Ovary (tissue), 7 donors: ENCODE measurements at regions not wholly inside any gene's neighbourhood (a gene's known extent, or its start where the extent isn't known, plus 50 kb on each side); places are given as distances from the start of the nearest gene placed in this dataset.

ENCODE experiments used
- DNase-seq, 5 donors: peaks; one replicate each; pipeline ENCODE4 v3.0.0-alpha.2; 2019 to 2020
- H3K27ac ChIP-seq, 2 donors: fragments of 200-600 bp; one replicate each; pipeline versions ENCODE4 v1.5.1 to v1.8.0; 2019 to 2022
- H3K27me3 ChIP-seq: fragments of 200-600 bp; one replicate; pipeline ENCODE4 v1.8.0; 2022
- H3K36me3 ChIP-seq: fragments of 200-600 bp; sonication (generic); one replicate; pipeline ENCODE4 v1.5.1; 2019
- H3K4me1 ChIP-seq: one replicate; pipeline ENCODE4 v1.8.1; 2013; ENCODE audit warnings: mild to moderate bottlenecking, moderate library complexity; ENCODE audit not compliant: insufficient read depth
- H3K4me3 ChIP-seq: fragments of 200-600 bp; sonication (generic); one replicate; pipeline ENCODE4 v1.5.1; 2017
- H3K9me3 ChIP-seq, 2 donors: fragments of 200-600 bp in 1 of 2; sonication (generic) in 1 of 2; one replicate each; pipeline versions ENCODE4 v1.5.1 to v1.8.1; 2013 to 2019; ENCODE audit warnings: mild to moderate bottlenecking in 1 of 2, moderate library complexity in 1 of 2
- EP300 ChIP-seq: sonication (generic); formaldehyde crosslinking; IDR thresholded peaks from one replicate; pipeline ENCODE4 v1.6.1; 2017; ENCODE audit warnings: antibody characterized with exemption
- POLR2A ChIP-seq: fragments of 450-650 bp; IDR thresholded peaks from one replicate; pipeline ENCODE4 v1.6.1; 2017; ENCODE audit warnings: antibody characterized with exemption, mild to moderate bottlenecking, moderate library complexity
- WGBS, 3 donors: extraction: QIAGEN DNeasy Blood & Tissue Kit in 1 of 3; methylation state at CpG; one replicate each; pipeline versions ENCODE4 v1.1.5 to v1.1.7; 2013 to 2017; 5-methylcytosine and 5-hydroxymethylcytosine counted together
- intact Hi-C, 4 donors: fragments of 100-400 bp; cut with DNase I; formaldehyde crosslinking; loops; one replicate each; pipeline versions ENCODE4 v1.11.0 to v1.15.1; 2022 to 2023
- TF ChIP-seq, protein P1 (sequence below), 3 donors: fragments of 450-650 bp in 2 of 3; fragments of 200-600 bp in 1 of 3; IDR thresholded peaks; one replicate each; pipeline versions ENCODE4 v1.5.1 to v1.8.0; 2016 to 2022; ENCODE audit warnings: antibody characterized with exemption in 3 of 3, mild to moderate bottlenecking in 1 of 3
- donor health status: DM: no; HTN: no; CAD: no; lungs with moderate emphysema.
- donor health status: DM: no; HTN: no; CAD: no.
- donor health status: Bipolar disorder and iron deficiency.
- donor health status: DM: no; HTN: no; CAD: no.
- donor health status: DM: yes; HTN: yes; CAD: no.

DNA sequence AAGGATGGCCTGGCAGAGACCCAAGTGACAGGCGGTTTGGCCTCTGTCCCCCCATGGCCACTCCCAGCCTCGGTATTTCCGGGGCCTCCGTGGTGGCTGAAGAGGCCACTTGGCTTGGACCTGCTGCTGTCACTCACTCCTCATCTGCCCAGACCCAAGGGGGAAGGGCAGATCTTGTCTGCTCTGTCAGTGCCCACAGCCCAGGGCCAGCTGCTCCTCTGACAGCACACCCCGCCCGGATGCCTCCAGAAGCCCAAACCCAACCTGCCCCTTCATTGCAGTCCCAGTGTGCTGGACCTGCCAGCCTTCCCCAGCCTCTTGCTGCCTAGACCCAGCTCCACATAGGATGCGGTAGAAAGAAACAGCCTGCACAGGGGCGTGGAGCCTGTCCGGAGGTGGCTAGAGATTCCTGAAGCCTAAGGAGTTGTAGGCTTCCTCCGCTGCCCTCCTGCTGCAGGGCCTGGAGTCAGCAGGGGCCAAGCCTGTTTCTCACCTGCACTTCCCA is 52.0 kb downstream of the MAGEF1 start:
- Histone ChIP-seq H3K4me3 (no peak overlapping the region), H3K36me3 (no peaks in the 10 kb centered on the region), H3K4me1 (no peaks in the 10 kb centered on the region), H3K27me3 (no peaks in the 10 kb centered on the region), H3K27ac (no peak overlapping the region), H3K9me3 (no peaks in the 10 kb centered on the region)
- DNase-seq: no peak
- TF ChIP-seq EP300 (no peak), POLR2A (no peak)
- TF ChIP-seq, protein P1, sequence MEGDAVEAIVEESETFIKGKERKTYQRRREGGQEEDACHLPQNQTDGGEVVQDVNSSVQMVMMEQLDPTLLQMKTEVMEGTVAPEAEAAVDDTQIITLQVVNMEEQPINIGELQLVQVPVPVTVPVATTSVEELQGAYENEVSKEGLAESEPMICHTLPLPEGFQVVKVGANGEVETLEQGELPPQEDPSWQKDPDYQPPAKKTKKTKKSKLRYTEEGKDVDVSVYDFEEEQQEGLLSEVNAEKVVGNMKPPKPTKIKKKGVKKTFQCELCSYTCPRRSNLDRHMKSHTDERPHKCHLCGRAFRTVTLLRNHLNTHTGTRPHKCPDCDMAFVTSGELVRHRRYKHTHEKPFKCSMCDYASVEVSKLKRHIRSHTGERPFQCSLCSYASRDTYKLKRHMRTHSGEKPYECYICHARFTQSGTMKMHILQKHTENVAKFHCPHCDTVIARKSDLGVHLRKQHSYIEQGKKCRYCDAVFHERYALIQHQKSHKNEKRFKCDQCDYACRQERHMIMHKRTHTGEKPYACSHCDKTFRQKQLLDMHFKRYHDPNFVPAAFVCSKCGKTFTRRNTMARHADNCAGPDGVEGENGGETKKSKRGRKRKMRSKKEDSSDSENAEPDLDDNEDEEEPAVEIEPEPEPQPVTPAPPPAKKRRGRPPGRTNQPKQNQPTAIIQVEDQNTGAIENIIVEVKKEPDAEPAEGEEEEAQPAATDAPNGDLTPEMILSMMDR (IDR thresholded peaks at IDR 0.05): no peak
- intact Hi-C loops: no loop called here
- WGBS, 3 donors: 71 to 78% (median 73%) methylated on average over 9 to 10 of the region's 10 CpGs

- Histone ChIP-seq H3K9me3 (no peaks in the 10 kb centered on the region), H3K27me3 (no peaks in the 10 kb centered on the region), H3K27ac (no peak overlapping the region), H3K4me3 (no peak overlapping the region), H3K4me1 (no peaks in the 10 kb centered on the region), H3K36me3 (no peaks in the 10 kb centered on the region)
- intact Hi-C loops: no loop called here
- no peak for DNase-seq
- TF ChIP-seq, protein P1 (IDR thresholded peaks at IDR 0.05): no peak
- no peak for TF ChIP-seq EP300
- TF ChIP-seq POLR2A: no peak
- 57 to 61% (median 57%) methylated on average over 10 of the region's 10 CpGs for WGBS, 3 donors
Observed at GRCh38 chr3:184658223-184658928, 53.5 kb downstream of the MAGEF1 start.

DNA sequence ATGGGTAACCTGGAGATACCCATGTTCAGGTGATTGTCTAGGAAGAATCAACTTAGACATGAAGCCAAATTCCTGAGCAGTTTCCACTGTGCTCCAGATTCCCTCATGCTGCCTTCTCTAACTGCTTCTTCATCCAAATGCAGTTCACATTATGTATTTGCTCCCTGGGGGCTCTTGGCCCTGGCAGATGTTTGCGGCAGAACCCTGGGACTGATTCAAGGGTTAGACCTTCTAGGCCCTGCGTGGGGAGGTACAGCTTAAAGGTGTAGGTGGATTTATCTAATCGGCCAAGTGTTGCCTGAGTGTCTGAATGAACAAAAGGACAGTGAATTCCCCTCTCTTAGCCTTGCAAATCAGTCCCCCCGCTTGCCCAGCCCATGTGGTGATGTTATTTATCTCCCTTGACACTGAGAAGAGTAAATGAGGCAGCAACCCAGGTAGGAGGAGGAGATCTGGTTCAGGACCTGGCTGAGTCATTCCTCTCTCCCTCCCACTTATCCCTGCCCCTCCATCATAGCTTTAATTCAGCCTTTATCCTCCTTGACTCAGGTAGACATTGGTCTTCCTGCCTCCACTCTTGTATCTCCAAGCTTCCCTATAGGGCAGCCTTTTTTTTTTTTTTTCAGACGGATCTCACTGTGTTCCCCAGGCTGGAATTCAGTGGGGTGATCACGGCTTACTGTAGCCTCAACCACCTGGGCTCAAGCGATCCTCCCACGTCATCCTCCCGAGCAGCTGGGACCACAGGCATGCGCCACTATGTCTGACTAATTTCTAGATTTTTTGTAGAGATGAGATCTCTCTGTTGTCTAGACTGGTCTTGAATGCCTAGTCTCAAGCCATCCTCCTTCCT is 54.8 kb downstream of the MAGEF1 start:
- 71 to 76% (median 74%) methylated on average over 10 of the region's 10 CpGs for WGBS, 3 donors
- Histone ChIP-seq H3K27ac (no peak overlapping the region), H3K9me3 (no peaks in the 10 kb centered on the region), H3K27me3 (no peaks in the 10 kb centered on the region), H3K4me3 (no peak overlapping the region), H3K4me1 (no peaks in the 10 kb centered on the region), H3K36me3 (no peaks in the 10 kb centered on the region)
- TF ChIP-seq, protein P1 (IDR thresholded peaks at IDR 0.05): no peak
- no peak for TF ChIP-seq EP300
- intact Hi-C loops: no loop called here
- no peak for DNase-seq

- Histone ChIP-seq H3K4me3 (no peak overlapping the region), H3K36me3 (no peaks in the 10 kb centered on the region), H3K27me3 (no peaks in the 10 kb centered on the region), H3K27ac (no peak overlapping the region), H3K4me1 (no peaks in the 10 kb centered on the region), H3K9me3 (no peaks in the 10 kb centered on the region)
- intact Hi-C loops: no loop called here
- WGBS, 3 donors: 40 to 53% (median 50%) methylated on average over 5 of the region's 5 CpGs
- DNase-seq: no peak
- TF ChIP-seq EP300 (no peak), POLR2A (no peak)
- TF ChIP-seq, protein P1 (IDR thresholded peaks at IDR 0.05): no peak
Observed at GRCh38 chr3:184656458-184656828, 55.4 kb downstream of the MAGEF1 start.
